ENCODE measurements at regions not wholly inside any gene's neighbourhood (a gene's known extent, or its start where the extent isn't known, plus 50 kb on each side); places are given as distances from the start of the nearest gene placed in this dataset.

- Histone ChIP-seq H3K4me1 (ENCODE audit: control insufficient read depth in 2 of 2, insufficient read depth in 2 of 2, low read length in 1 of 2) (no peaks in the 10 kb centered on the region), H3K27ac (ENCODE audit: low read depth in 2 of 2, low read length in 1 of 2) (no peak overlapping the region), H3K27me3 (ENCODE audit: control insufficient read depth in 1 of 2, insufficient read depth in 2 of 2, low read length in 2 of 2) (no peaks in the 10 kb centered on the region), H3K4me3 (ENCODE audit: low read depth in 1 of 2, low read length in 2 of 2) (no peak overlapping the region), H3K36me3 (ENCODE audit: control insufficient read depth in 2 of 2, insufficient read depth in 2 of 2, low read length in 1 of 2) (no peaks in the 10 kb centered on the region), H3K9me3 (ENCODE audit: control insufficient read depth in 2 of 2, insufficient read depth in 1 of 2, low read depth in 1 of 2, low read length in 1 of 2) (no peaks in the 10 kb centered on the region)
- WGBS, 2 donors: 96 to 98% methylated on average over 4 of the region's 4 CpGs
Measured at GRCh38 chr4:123209436-123209835, 187.2 kb upstream of the SPRY1 start.

- 82 to 86% methylated on average over 1 of the region's 1 CpG for WGBS, 2 donors
- no peak overlapping the region for H3K27ac ChIP-seq (ENCODE audit: low read depth in 2 of 2, low read length in 1 of 2)
- H3K4me1 ChIP-seq (ENCODE audit: control insufficient read depth in 2 of 2, insufficient read depth in 2 of 2, low read length in 1 of 2): no peaks in the 10 kb centered on the region
- H3K27me3 ChIP-seq (ENCODE audit: control insufficient read depth in 1 of 2, insufficient read depth in 2 of 2, low read length in 2 of 2): no peaks in the 10 kb centered on the region
- H3K36me3 ChIP-seq (ENCODE audit: control insufficient read depth in 2 of 2, insufficient read depth in 2 of 2, low read length in 1 of 2): no peaks in the 10 kb centered on the region
- H3K9me3 ChIP-seq (ENCODE audit: control insufficient read depth in 2 of 2, insufficient read depth in 1 of 2, low read depth in 1 of 2, low read length in 1 of 2): no peaks in the 10 kb centered on the region
- H3K4me3 ChIP-seq (ENCODE audit: low read depth in 1 of 2, low read length in 2 of 2): no peak overlapping the region
Measured at GRCh38 chr4:123215536-123215935, 181.1 kb upstream of the SPRY1 start.

- H3K4me3 ChIP-seq (ENCODE audit: low read depth in 1 of 2, low read length in 2 of 2): no peak overlapping the region
- WGBS, 2 donors: 25 to 33% methylated on average over 1 of the region's 1 CpG
- H3K4me1 ChIP-seq (ENCODE audit: control insufficient read depth in 2 of 2, insufficient read depth in 2 of 2, low read length in 1 of 2): no peaks in the 10 kb centered on the region
- no peak overlapping the region for H3K27ac ChIP-seq (ENCODE audit: low read depth in 2 of 2, low read length in 1 of 2)
- no peaks in the 10 kb centered on the region for H3K36me3 ChIP-seq (ENCODE audit: control insufficient read depth in 2 of 2, insufficient read depth in 2 of 2, low read length in 1 of 2)
- no peaks in the 10 kb centered on the region for H3K27me3 ChIP-seq (ENCODE audit: control insufficient read depth in 1 of 2, insufficient read depth in 2 of 2, low read length in 2 of 2)
- H3K9me3 ChIP-seq (ENCODE audit: control insufficient read depth in 2 of 2, insufficient read depth in 1 of 2, low read depth in 1 of 2, low read length in 1 of 2): no peaks in the 10 kb centered on the region
Measured at GRCh38 chr4:123216543-123216942, 180.1 kb upstream of the SPRY1 start.

- H3K9me3 ChIP-seq (ENCODE audit: control insufficient read depth in 2 of 2, insufficient read depth in 1 of 2, low read depth in 1 of 2, low read length in 1 of 2): no peaks in the 10 kb centered on the region
- H3K36me3 ChIP-seq (ENCODE audit: control insufficient read depth in 2 of 2, insufficient read depth in 2 of 2, low read length in 1 of 2): no peaks in the 10 kb centered on the region
- H3K27me3 ChIP-seq (ENCODE audit: control insufficient read depth in 1 of 2, insufficient read depth in 2 of 2, low read length in 2 of 2): no peaks in the 10 kb centered on the region
- H3K4me3 ChIP-seq (ENCODE audit: low read depth in 1 of 2, low read length in 2 of 2): no peak overlapping the region
- H3K4me1 ChIP-seq (ENCODE audit: control insufficient read depth in 2 of 2, insufficient read depth in 2 of 2, low read length in 1 of 2): no peaks in the 10 kb centered on the region
- H3K27ac ChIP-seq (ENCODE audit: low read depth in 2 of 2, low read length in 1 of 2): no peak overlapping the region
Measured at GRCh38 chr4:123216946-123217345, 179.6 kb upstream of the SPRY1 start.

GRCh38 chr4:123217664-123218063, 178.9 kb upstream of the SPRY1 start:
- H3K4me3 ChIP-seq (ENCODE audit: low read depth in 1 of 2, low read length in 2 of 2): no peak overlapping the region
- WGBS, 2 donors: 52 to 64% methylated on average over 2 of the region's 2 CpGs
- H3K9me3 ChIP-seq (ENCODE audit: control insufficient read depth in 2 of 2, insufficient read depth in 1 of 2, low read depth in 1 of 2, low read length in 1 of 2): no peaks in the 10 kb centered on the region
- no peaks in the 10 kb centered on the region for H3K4me1 ChIP-seq (ENCODE audit: control insufficient read depth in 2 of 2, insufficient read depth in 2 of 2, low read length in 1 of 2)
- no peaks in the 10 kb centered on the region for H3K36me3 ChIP-seq (ENCODE audit: control insufficient read depth in 2 of 2, insufficient read depth in 2 of 2, low read length in 1 of 2)
- no peak overlapping the region for H3K27ac ChIP-seq (ENCODE audit: low read depth in 2 of 2, low read length in 1 of 2)
- no peaks in the 10 kb centered on the region for H3K27me3 ChIP-seq (ENCODE audit: control insufficient read depth in 1 of 2, insufficient read depth in 2 of 2, low read length in 2 of 2)

GRCh38 chr4:123218981-123219380, 177.6 kb upstream of the SPRY1 start:
- Histone ChIP-seq H3K27ac (ENCODE audit: low read depth in 2 of 2, low read length in 1 of 2) (no peak overlapping the region), H3K36me3 (ENCODE audit: control insufficient read depth in 2 of 2, insufficient read depth in 2 of 2, low read length in 1 of 2) (no peaks in the 10 kb centered on the region), H3K4me1 (ENCODE audit: control insufficient read depth in 2 of 2, insufficient read depth in 2 of 2, low read length in 1 of 2) (no peaks in the 10 kb centered on the region), H3K27me3 (ENCODE audit: control insufficient read depth in 1 of 2, insufficient read depth in 2 of 2, low read length in 2 of 2) (no peaks in the 10 kb centered on the region), H3K4me3 (ENCODE audit: low read depth in 1 of 2, low read length in 2 of 2) (no peak overlapping the region), H3K9me3 (ENCODE audit: control insufficient read depth in 2 of 2, insufficient read depth in 1 of 2, low read depth in 1 of 2, low read length in 1 of 2) (peaks cover 0 to 2% of the 10 kb centered on the region in 2 donors)
- 93 to 98% methylated on average over 4 of the region's 4 CpGs for whole genome bisulfite sequencing, 2 donors

GRCh38 chr4:123229286-123229685, 167.3 kb upstream of the SPRY1 start:
- Histone ChIP-seq H3K4me3 (ENCODE audit: low read depth in 1 of 2, low read length in 2 of 2) (no peak overlapping the region), H3K9me3 (ENCODE audit: control insufficient read depth in 2 of 2, insufficient read depth in 1 of 2, low read depth in 1 of 2, low read length in 1 of 2) (no peaks in the 10 kb centered on the region), H3K27me3 (ENCODE audit: control insufficient read depth in 1 of 2, insufficient read depth in 2 of 2, low read length in 2 of 2) (no peaks in the 10 kb centered on the region), H3K36me3 (ENCODE audit: control insufficient read depth in 2 of 2, insufficient read depth in 2 of 2, low read length in 1 of 2) (no peaks in the 10 kb centered on the region), H3K27ac (ENCODE audit: low read depth in 2 of 2, low read length in 1 of 2) (no peak overlapping the region), H3K4me1 (ENCODE audit: control insufficient read depth in 2 of 2, insufficient read depth in 2 of 2, low read length in 1 of 2) (no peaks in the 10 kb centered on the region)
- WGBS, 2 donors: 77 to 85% methylated on average over 1 of the region's 1 CpG

GRCh38 chr4:123230061-123230460, 166.5 kb upstream of the SPRY1 start:
- H3K27me3 ChIP-seq (ENCODE audit: control insufficient read depth in 1 of 2, insufficient read depth in 2 of 2, low read length in 2 of 2): no peaks in the 10 kb centered on the region
- 88 to 91% methylated on average over 2 of the region's 2 CpGs for WGBS, 2 donors
- no peak overlapping the region for H3K27ac ChIP-seq (ENCODE audit: low read depth in 2 of 2, low read length in 1 of 2)
- no peaks in the 10 kb centered on the region for H3K9me3 ChIP-seq (ENCODE audit: control insufficient read depth in 2 of 2, insufficient read depth in 1 of 2, low read depth in 1 of 2, low read length in 1 of 2)
- no peaks in the 10 kb centered on the region for H3K36me3 ChIP-seq (ENCODE audit: control insufficient read depth in 2 of 2, insufficient read depth in 2 of 2, low read length in 1 of 2)
- no peak overlapping the region for H3K4me3 ChIP-seq (ENCODE audit: low read depth in 1 of 2, low read length in 2 of 2)
- H3K4me1 ChIP-seq (ENCODE audit: control insufficient read depth in 2 of 2, insufficient read depth in 2 of 2, low read length in 1 of 2): no peaks in the 10 kb centered on the region

GRCh38 chr4:123232439-123232838, 164.2 kb upstream of the SPRY1 start:
- Histone ChIP-seq H3K4me1 (ENCODE audit: control insufficient read depth in 2 of 2, insufficient read depth in 2 of 2, low read length in 1 of 2) (no peaks in the 10 kb centered on the region), H3K9me3 (ENCODE audit: control insufficient read depth in 2 of 2, insufficient read depth in 1 of 2, low read depth in 1 of 2, low read length in 1 of 2) (no peaks in the 10 kb centered on the region), H3K27ac (ENCODE audit: low read depth in 2 of 2, low read length in 1 of 2) (no peak overlapping the region), H3K4me3 (ENCODE audit: low read depth in 1 of 2, low read length in 2 of 2) (no peak overlapping the region), H3K36me3 (ENCODE audit: control insufficient read depth in 2 of 2, insufficient read depth in 2 of 2, low read length in 1 of 2) (no peaks in the 10 kb centered on the region), H3K27me3 (ENCODE audit: control insufficient read depth in 1 of 2, insufficient read depth in 2 of 2, low read length in 2 of 2) (no peaks in the 10 kb centered on the region)
- 33 to 63% methylated on average over 3 of the region's 3 CpGs for WGBS, 2 donors

- Histone ChIP-seq H3K4me1 (ENCODE audit: control insufficient read depth in 2 of 2, insufficient read depth in 2 of 2, low read length in 1 of 2) (no peaks in the 10 kb centered on the region), H3K36me3 (ENCODE audit: control insufficient read depth in 2 of 2, insufficient read depth in 2 of 2, low read length in 1 of 2) (no peaks in the 10 kb centered on the region), H3K27ac (ENCODE audit: low read depth in 2 of 2, low read length in 1 of 2) (no peak overlapping the region), H3K9me3 (ENCODE audit: control insufficient read depth in 2 of 2, insufficient read depth in 1 of 2, low read depth in 1 of 2, low read length in 1 of 2) (no peaks in the 10 kb centered on the region), H3K4me3 (ENCODE audit: low read depth in 1 of 2, low read length in 2 of 2) (no peak overlapping the region), H3K27me3 (ENCODE audit: control insufficient read depth in 1 of 2, insufficient read depth in 2 of 2, low read length in 2 of 2) (no peaks in the 10 kb centered on the region)
- 46 to 69% methylated on average over 4 of the region's 4 CpGs for WGBS, 2 donors
Measured at GRCh38 chr4:123233136-123233768, 163.3 kb upstream of the SPRY1 start.
